ENCODE measurements at regions not wholly inside any gene's neighbourhood (a gene's known extent, or its start where the extent isn't known, plus 50 kb on each side); places are given as distances from the start of the nearest gene placed in this dataset.
A peak's percentile ranks its signal among the peaks of the same experiment; 100 is the strongest.

DNA sequence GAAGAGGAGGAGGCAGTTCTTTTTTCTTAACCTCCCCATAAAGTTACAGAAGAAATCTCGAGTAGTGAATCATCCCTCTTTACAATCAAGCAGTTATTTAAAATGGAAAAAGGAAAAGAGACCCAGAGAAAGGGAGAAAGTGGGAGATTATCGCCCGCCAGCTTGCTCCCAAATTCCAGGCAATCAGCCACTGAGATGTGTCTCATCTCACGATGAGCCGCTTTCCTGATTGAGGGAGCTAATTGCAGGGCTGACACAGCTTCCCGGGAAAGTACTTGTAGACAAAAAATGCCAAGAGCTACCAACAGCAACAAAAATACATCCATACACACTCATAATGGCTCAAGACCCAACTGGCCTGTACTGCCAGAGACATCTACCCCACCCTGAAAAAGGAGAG is 191.6 kb upstream of the ZC3H12A start:
- no peak overlapping the region for H3K4me3 Mint-ChIP-seq
- H3K27ac Mint-ChIP-seq = no peak overlapping the region
- TF ChIP-seq JUNB (IDR thresholded peaks at IDR 0.05; ENCODE audit: unreplicated experiment) = no peak
- TF ChIP-seq ZNF331 (CRISPR knock-in tag; IDR thresholded peaks at IDR 0.05; ENCODE audit: low read depth) = no peak
- no peak for TF ChIP-seq EZH2 (IDR thresholded peaks at IDR 0.05; ENCODE audit: low read depth, unreplicated experiment)
- TF ChIP-seq STAT1 (IDR thresholded peaks at IDR 0.05; ENCODE audit: unreplicated experiment) = no peak
- TF ChIP-seq, protein P1, sequence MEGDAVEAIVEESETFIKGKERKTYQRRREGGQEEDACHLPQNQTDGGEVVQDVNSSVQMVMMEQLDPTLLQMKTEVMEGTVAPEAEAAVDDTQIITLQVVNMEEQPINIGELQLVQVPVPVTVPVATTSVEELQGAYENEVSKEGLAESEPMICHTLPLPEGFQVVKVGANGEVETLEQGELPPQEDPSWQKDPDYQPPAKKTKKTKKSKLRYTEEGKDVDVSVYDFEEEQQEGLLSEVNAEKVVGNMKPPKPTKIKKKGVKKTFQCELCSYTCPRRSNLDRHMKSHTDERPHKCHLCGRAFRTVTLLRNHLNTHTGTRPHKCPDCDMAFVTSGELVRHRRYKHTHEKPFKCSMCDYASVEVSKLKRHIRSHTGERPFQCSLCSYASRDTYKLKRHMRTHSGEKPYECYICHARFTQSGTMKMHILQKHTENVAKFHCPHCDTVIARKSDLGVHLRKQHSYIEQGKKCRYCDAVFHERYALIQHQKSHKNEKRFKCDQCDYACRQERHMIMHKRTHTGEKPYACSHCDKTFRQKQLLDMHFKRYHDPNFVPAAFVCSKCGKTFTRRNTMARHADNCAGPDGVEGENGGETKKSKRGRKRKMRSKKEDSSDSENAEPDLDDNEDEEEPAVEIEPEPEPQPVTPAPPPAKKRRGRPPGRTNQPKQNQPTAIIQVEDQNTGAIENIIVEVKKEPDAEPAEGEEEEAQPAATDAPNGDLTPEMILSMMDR (conservative IDR thresholded peaks at IDR 0.05; ENCODE audit: low read depth in 2 of 2) = no peak
- TF ChIP-seq, protein P2, sequence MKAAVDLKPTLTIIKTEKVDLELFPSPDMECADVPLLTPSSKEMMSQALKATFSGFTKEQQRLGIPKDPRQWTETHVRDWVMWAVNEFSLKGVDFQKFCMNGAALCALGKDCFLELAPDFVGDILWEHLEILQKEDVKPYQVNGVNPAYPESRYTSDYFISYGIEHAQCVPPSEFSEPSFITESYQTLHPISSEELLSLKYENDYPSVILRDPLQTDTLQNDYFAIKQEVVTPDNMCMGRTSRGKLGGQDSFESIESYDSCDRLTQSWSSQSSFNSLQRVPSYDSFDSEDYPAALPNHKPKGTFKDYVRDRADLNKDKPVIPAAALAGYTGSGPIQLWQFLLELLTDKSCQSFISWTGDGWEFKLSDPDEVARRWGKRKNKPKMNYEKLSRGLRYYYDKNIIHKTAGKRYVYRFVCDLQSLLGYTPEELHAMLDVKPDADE (IDR thresholded peaks at IDR 0.05) = no peak
- no peak for TF ChIP-seq CREB1 (CRISPR knock-in tag; IDR thresholded peaks at IDR 0.05; ENCODE audit: low read depth)
- TF ChIP-seq, protein P3, sequence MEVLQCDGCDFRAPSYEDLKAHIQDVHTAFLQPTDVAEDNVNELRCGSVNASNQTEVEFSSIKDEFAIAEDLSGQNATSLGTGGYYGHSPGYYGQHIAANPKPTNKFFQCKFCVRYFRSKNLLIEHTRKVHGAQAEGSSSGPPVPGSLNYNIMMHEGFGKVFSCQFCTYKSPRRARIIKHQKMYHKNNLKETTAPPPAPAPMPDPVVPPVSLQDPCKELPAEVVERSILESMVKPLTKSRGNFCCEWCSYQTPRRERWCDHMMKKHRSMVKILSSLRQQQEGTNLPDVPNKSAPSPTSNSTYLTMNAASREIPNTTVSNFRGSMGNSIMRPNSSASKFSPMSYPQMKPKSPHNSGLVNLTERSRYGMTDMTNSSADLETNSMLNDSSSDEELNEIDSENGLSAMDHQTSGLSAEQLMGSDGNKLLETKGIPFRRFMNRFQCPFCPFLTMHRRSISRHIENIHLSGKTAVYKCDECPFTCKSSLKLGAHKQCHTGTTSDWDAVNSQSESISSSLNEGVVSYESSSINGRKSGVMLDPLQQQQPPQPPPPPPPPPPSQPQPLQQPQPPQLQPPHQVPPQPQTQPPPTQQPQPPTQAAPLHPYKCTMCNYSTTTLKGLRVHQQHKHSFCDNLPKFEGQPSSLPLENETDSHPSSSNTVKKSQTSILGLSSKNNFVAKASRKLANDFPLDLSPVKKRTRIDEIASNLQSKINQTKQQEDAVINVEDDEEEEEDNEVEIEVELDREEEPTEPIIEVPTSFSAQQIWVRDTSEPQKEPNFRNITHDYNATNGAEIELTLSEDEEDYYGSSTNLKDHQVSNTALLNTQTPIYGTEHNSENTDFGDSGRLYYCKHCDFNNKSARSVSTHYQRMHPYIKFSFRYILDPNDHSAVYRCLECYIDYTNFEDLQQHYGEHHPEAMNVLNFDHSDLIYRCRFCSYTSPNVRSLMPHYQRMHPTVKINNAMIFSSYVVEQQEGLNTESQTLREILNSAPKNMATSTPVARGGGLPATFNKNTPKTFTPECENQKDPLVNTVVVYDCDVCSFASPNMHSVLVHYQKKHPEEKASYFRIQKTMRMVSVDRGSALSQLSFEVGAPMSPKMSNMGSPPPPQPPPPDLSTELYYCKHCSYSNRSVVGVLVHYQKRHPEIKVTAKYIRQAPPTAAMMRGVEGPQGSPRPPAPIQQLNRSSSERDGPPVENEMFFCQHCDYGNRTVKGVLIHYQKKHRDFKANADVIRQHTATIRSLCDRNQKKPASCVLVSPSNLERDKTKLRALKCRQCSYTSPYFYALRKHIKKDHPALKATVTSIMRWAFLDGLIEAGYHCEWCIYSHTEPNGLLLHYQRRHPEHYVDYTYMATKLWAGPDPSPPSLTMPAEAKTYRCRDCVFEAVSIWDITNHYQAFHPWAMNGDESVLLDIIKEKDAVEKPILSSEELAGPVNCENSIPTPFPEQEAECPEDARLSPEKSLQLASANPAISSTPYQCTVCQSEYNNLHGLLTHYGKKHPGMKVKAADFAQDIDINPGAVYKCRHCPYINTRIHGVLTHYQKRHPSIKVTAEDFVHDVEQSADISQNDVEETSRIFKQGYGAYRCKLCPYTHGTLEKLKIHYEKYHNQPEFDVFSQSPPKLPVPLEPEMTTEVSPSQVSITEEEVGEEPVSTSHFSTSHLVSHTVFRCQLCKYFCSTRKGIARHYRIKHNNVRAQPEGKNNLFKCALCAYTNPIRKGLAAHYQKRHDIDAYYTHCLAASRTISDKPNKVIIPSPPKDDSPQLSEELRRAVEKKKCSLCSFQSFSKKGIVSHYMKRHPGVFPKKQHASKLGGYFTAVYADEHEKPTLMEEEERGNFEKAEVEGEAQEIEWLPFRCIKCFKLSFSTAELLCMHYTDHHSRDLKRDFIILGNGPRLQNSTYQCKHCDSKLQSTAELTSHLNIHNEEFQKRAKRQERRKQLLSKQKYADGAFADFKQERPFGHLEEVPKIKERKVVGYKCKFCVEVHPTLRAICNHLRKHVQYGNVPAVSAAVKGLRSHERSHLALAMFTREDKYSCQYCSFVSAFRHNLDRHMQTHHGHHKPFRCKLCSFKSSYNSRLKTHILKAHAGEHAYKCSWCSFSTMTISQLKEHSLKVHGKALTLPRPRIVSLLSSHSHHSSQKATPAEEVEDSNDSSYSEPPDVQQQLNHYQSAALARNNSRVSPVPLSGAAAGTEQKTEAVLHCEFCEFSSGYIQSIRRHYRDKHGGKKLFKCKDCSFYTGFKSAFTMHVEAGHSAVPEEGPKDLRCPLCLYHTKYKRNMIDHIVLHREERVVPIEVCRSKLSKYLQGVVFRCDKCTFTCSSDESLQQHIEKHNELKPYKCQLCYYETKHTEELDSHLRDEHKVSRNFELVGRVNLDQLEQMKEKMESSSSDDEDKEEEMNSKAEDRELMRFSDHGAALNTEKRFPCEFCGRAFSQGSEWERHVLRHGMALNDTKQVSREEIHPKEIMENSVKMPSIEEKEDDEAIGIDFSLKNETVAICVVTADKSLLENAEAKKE (CRISPR knock-in tag; IDR thresholded peaks at IDR 0.05) = no peak
- TF ChIP-seq NANOG (IDR thresholded peaks at IDR 0.05; ENCODE audit: borderline replicate concordance) = no peak

More for the DNA sequence above, 191.6 kb upstream of the ZC3H12A start:
- peak overlapping the region; percentile 56; the same call in 1 of the 2 replicates for H2AFZ ChIP-seq
- no peaks in the 10 kb centered on the region for H3K4me1 ChIP-seq (ENCODE audit: insufficient read depth)
- ATAC-seq = no peak
- no peaks in the 10 kb centered on the region for H3K9me2 ChIP-seq (ENCODE audit: insufficient read depth)
- no peak overlapping the region for H3K27ac ChIP-seq (ENCODE audit: low read depth)
- H3K36me3 ChIP-seq (ENCODE audit: insufficient read depth) = no peaks in the 10 kb centered on the region
- no peak overlapping the region for H3K4me2 ChIP-seq
- H3K27me3 Mint-ChIP-seq (ENCODE audit: insufficient read depth, low read depth, poor library complexity) = peaks cover 3% of the 10 kb centered on the region
- peaks cover 7% of the 10 kb centered on the region; the same call in 2 of the 3 replicates for H3K36me3 Mint-ChIP-seq (ENCODE audit: low read depth)
- H3K79me2 ChIP-seq (replicated peaks; ENCODE audit: insufficient read depth) = no peaks in the 10 kb centered on the region
- no peak for DNase-seq (ENCODE audit: low spot score)
- no peaks in the 10 kb centered on the region for H3F3A ChIP-seq (replicated peaks; ENCODE audit: low read depth)
- H3K9me3 Mint-ChIP-seq = peaks cover 13% of the 10 kb centered on the region
- no peaks in the 10 kb centered on the region; the same call in 2 of the 3 replicates for H3K4me1 Mint-ChIP-seq
- no peaks in the 10 kb centered on the region for H3K27me3 ChIP-seq (ENCODE audit: insufficient read depth)
- no peaks in the 10 kb centered on the region for H4K20me1 ChIP-seq (replicated peaks; ENCODE audit: insufficient read depth)
- no peak overlapping the region for H3K4me3 ChIP-seq
